A673 (cell line): ENCODE measurements at regions not wholly inside any gene's neighbourhood (a gene's known extent, or its start where the extent isn't known, plus 50 kb on each side); places are given as distances from the start of the nearest gene placed in this dataset.

Experiments
- CTCF ChIP-seq: fragments of 300-800, 200-600 bp; sonication (generic); conservative IDR thresholded peaks from 2 replicates; pipeline ENCODE4 v1.5.1; 2017; ENCODE audit warnings: low read depth, mild to moderate bottlenecking, antibody characterized with exemption, low read length, moderate library complexity, mixed read lengths
- EZH2 ChIP-seq: fragments of 200-600 bp; sonication (generic); IDR thresholded peaks from 2 replicates; pipeline ENCODE4 v1.6.1; 2017; ENCODE audit warnings: borderline replicate concordance, low read depth, mild to moderate bottlenecking, mixed read lengths, antibody characterized with exemption, low read length; ENCODE audit not compliant: poor library complexity, severe bottlenecking

- no peak for TF ChIP-seq EZH2
- no peak for TF ChIP-seq CTCF
Observed at GRCh38 chr4:24226667-24227066, 336.8 kb upstream of the PPARGC1A start.
